ENCODE measurements at regions not wholly inside any gene's neighbourhood (a gene's known extent, or its start where the extent isn't known, plus 50 kb on each side); places are given as distances from the start of the nearest gene placed in this dataset.

DNA sequence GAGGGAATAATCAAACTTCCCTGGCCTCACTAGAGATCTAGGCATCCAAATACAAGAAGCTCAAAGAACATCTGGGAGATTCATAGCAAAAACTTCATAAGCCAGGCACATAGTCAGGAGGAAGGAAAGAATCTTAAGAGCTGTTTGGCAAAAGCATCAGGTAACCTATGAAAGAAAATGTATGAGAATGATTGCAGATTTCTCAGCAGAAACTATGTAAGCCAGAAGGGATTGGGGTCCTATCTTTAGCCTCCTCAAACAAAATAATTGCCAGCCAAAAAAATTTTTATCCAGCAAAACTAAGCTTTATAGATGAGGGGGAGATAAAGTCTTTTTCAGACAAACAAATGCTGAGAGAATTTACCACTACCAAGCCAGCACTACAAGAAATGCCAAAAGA lies 1036.3 kb downstream of the TBL1XR1 start:
- H3K27me3 ChIP-seq: no peaks in the 10 kb centered on the region
- no peaks in the 10 kb centered on the region for H3K36me3 ChIP-seq (replicated peaks in 1 of 2)
- TF ChIP-seq, protein P1, sequence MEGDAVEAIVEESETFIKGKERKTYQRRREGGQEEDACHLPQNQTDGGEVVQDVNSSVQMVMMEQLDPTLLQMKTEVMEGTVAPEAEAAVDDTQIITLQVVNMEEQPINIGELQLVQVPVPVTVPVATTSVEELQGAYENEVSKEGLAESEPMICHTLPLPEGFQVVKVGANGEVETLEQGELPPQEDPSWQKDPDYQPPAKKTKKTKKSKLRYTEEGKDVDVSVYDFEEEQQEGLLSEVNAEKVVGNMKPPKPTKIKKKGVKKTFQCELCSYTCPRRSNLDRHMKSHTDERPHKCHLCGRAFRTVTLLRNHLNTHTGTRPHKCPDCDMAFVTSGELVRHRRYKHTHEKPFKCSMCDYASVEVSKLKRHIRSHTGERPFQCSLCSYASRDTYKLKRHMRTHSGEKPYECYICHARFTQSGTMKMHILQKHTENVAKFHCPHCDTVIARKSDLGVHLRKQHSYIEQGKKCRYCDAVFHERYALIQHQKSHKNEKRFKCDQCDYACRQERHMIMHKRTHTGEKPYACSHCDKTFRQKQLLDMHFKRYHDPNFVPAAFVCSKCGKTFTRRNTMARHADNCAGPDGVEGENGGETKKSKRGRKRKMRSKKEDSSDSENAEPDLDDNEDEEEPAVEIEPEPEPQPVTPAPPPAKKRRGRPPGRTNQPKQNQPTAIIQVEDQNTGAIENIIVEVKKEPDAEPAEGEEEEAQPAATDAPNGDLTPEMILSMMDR (IDR thresholded peaks at IDR 0.05): no peak
- no peak for TF ChIP-seq POLR2A (IDR thresholded peaks at IDR 0.05)
- no peak overlapping the region for H3K27ac ChIP-seq
- H3K4me1 ChIP-seq (replicated peaks in 1 of 2): no peaks in the 10 kb centered on the region
- no peak overlapping the region for H3K4me3 ChIP-seq
- H3K9me3 ChIP-seq (replicated peaks in 1 of 3): no peaks in the 10 kb centered on the region
- DNase-seq: no peak
- intact Hi-C loops (cut with DNase I): no loop called here

DNA sequence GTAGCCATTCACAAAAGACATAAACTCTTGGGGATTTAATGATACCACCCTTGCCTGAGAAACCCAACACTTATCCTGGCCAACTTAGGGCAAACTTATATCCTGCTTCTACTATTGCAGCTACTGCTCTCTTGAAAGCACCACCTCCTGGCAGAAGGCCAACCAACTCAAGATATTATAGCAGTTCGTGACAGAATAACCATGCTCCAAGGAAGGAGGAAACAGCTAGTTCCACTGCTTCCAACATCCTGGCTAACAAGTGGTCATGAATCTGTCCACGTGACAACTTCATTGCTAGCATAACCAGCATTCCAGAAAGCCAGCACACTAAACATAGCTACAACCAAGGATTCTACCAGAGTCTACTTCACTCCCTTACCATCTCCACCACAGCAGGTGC lies 1037.5 kb downstream of the TBL1XR1 start:
- DNase-seq: no peak
- no peaks in the 10 kb centered on the region for H3K9me3 ChIP-seq (replicated peaks in 1 of 3)
- H3K4me3 ChIP-seq: no peak overlapping the region
- 55 to 86% (median 74%) methylated on average over 2 of the region's 2 CpGs for WGBS, 4 donors
- no peaks in the 10 kb centered on the region for H3K27me3 ChIP-seq
- intact Hi-C loops (cut with DNase I): no loop called here
- no peak for TF ChIP-seq POLR2A (IDR thresholded peaks at IDR 0.05)
- no peaks in the 10 kb centered on the region for H3K4me1 ChIP-seq (replicated peaks in 1 of 2)
- no peak overlapping the region for H3K27ac ChIP-seq
- H3K36me3 ChIP-seq (replicated peaks in 1 of 2): no peaks in the 10 kb centered on the region

DNA sequence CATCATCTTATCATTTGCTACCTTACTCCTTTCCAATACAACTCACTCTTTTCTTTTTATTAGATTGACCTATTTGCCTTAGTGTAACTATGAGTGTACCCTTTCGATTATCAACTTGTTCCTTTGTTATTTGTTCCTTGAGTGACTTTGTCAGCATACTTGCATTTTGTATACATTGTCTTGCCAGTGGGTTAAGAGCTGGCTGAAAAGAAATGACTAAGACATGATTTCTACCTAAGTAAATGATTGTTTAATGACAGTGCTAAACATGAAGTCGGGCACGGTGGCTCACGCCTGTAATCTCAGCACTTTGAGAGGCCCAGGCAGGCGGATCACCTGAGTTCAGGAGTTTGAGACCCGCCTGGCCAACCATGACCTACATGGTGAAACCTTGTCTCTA lies 1042.3 kb downstream of the TBL1XR1 start:
- no peak for DNase-seq
- Histone ChIP-seq H3K4me3 (no peak overlapping the region), H3K36me3 (replicated peaks in 1 of 2) (no peaks in the 10 kb centered on the region), H3K27ac (no peak overlapping the region), H3K9me3 (replicated peaks in 1 of 3) (no peaks in the 10 kb centered on the region), H3K27me3 (no peaks in the 10 kb centered on the region), H3K4me1 (replicated peaks in 1 of 2) (no peaks in the 10 kb centered on the region)
- TF ChIP-seq, protein P1 (IDR thresholded peaks at IDR 0.05): no peak
- TF ChIP-seq POLR2A (IDR thresholded peaks at IDR 0.05): no peak
- intact Hi-C loops (cut with DNase I): no loop called here
- 73 to 88% (median 78%) methylated on average over 5 to 6 of the region's 6 CpGs for WGBS, 4 donors

DNA sequence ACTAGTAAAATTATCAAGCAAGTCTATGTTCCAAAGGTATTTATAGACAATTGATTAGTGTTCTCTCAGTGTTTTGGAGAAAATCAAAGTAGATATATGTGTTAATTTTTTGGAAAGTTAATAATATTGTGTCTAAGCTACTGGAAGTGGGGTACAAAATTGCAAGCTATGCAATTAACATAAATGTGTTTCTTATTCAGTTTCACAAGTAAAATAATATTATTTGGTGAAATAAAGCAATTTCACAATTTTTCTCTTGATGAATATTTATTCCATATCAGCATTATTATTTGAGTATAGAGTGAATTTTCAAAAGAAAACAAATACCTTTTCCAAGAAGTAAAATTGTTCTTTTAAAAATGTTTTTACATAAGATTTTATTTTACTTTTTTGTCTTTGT lies 1047.7 kb downstream of the TBL1XR1 start:
- intact Hi-C loops (cut with DNase I): no loop called here
- H3K27me3 ChIP-seq: no peaks in the 10 kb centered on the region
- no peak overlapping the region for H3K27ac ChIP-seq
- TF ChIP-seq POLR2A (IDR thresholded peaks at IDR 0.05): no peak
- TF ChIP-seq, protein P1 (IDR thresholded peaks at IDR 0.05): no peak
- no peaks in the 10 kb centered on the region for H3K36me3 ChIP-seq (replicated peaks in 1 of 2)
- H3K4me1 ChIP-seq (replicated peaks in 1 of 2): no peaks in the 10 kb centered on the region
- DNase-seq: no peak
- H3K4me3 ChIP-seq: no peak overlapping the region
- H3K9me3 ChIP-seq (replicated peaks in 1 of 3): no peaks in the 10 kb centered on the region

DNA sequence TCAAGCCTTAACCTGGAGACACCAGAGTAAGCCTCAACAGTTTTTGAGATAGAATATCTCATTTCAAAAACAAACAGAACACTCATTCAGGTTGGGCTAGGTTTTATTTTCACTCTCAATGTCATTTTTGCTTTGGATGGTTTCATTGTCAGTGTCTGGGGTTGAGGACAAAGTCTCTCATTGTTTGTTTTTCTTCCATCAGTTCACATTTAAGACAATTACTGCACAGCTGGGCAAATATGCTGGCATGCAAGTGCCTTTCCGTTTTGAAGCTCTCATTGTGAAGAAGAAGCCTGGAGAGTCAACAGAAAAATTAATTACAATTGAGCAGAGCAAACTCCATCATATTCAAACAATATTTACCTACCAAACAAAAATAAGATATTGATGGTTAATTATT lies 1050.0 kb downstream of the TBL1XR1 start:
- Histone ChIP-seq H3K9me3 (replicated peaks in 1 of 3) (no peaks in the 10 kb centered on the region), H3K27ac (no peak overlapping the region), H3K36me3 (replicated peaks in 1 of 2) (no peaks in the 10 kb centered on the region), H3K4me1 (replicated peaks in 1 of 2) (no peaks in the 10 kb centered on the region), H3K27me3 (no peaks in the 10 kb centered on the region), H3K4me3 (no peak overlapping the region)
- no peak for TF ChIP-seq POLR2A (IDR thresholded peaks at IDR 0.05)
- TF ChIP-seq, protein P1 (IDR thresholded peaks at IDR 0.05): no peak
- WGBS, 4 donors: 59 to 67% (median 61%) methylated on average over 1 of the region's 1 CpG
- intact Hi-C loops (cut with DNase I): no loop called here
- DNase-seq: no peak
